ENCODE measurements at regions not wholly inside any gene's neighbourhood (a gene's known extent, or its start where the extent isn't known, plus 50 kb on each side); places are given as distances from the start of the nearest gene placed in this dataset.
"Not testable (repeated sequence)": the region's sequence is repeated elsewhere in the genome, so short reads cannot be mapped to it uniquely, and the experiment has no call there.

- H3K27ac ChIP-seq, result no peak overlapping the region
- TF ChIP-seq ZFX (IDR thresholded peaks at IDR 0.05; ENCODE audit: borderline replicate concordance), result no peak
- no peak for TF ChIP-seq CTCF (IDR thresholded peaks at IDR 0.05)
These were observed 87.7 kb upstream of the SHISA3 start for GRCh38 chr4:42309361-42310260.

- H3K27ac ChIP-seq, result no peak overlapping the region
- no peak for TF ChIP-seq ZFX (IDR thresholded peaks at IDR 0.05; ENCODE audit: borderline replicate concordance)
- no peak for TF ChIP-seq CTCF (IDR thresholded peaks at IDR 0.05)
These were observed 86.9 kb upstream of the SHISA3 start for GRCh38 chr4:42310358-42310757.

- TF ChIP-seq ZFX (IDR thresholded peaks at IDR 0.05; ENCODE audit: borderline replicate concordance) (no peak), CTCF (IDR thresholded peaks at IDR 0.05) (no peak)
- no peak overlapping the region for H3K27ac ChIP-seq
These were observed 86.5 kb upstream of the SHISA3 start for GRCh38 chr4:42310806-42311205.

GRCh38 chr4:42311591-42311990, 85.7 kb upstream of the SHISA3 start:
- TF ChIP-seq ZFX (IDR thresholded peaks at IDR 0.05; ENCODE audit: borderline replicate concordance), result no peak
- TF ChIP-seq CTCF (IDR thresholded peaks at IDR 0.05), result no peak
- no peak overlapping the region for H3K27ac ChIP-seq

- not testable (repeated sequence) for H3K27ac ChIP-seq
These were observed 83.9 kb upstream of the SHISA3 start for GRCh38 chr4:42313420-42313819.

GRCh38 chr4:42313872-42314271, 83.4 kb upstream of the SHISA3 start:
- H3K27ac ChIP-seq, result no peak overlapping the region
- TF ChIP-seq ZFX (IDR thresholded peaks at IDR 0.05; ENCODE audit: borderline replicate concordance), result no peak

GRCh38 chr4:42315231-42315630, 82.1 kb upstream of the SHISA3 start:
- TF ChIP-seq ZFX (IDR thresholded peaks at IDR 0.05; ENCODE audit: borderline replicate concordance) (no peak), CTCF (IDR thresholded peaks at IDR 0.05) (no peak)
- no peak overlapping the region for H3K27ac ChIP-seq

- TF ChIP-seq CTCF (IDR thresholded peaks at IDR 0.05) (no peak), ZFX (IDR thresholded peaks at IDR 0.05; ENCODE audit: borderline replicate concordance) (no peak)
- no peak overlapping the region for H3K27ac ChIP-seq
These were observed 76.4 kb upstream of the SHISA3 start for GRCh38 chr4:42320822-42321388.

Data from 22Rv1 (cell line).